Epithelial cell of prostate (primary cell): ENCODE measurements at regions not wholly inside any gene's neighbourhood (a gene's known extent, or its start where the extent isn't known, plus 50 kb on each side); places are given as distances from the start of the nearest gene placed in this dataset.

ENCODE experiments used
- DNase-seq: peaks from one replicate; pipeline ENCODE4 v3.0.0-alpha.2; 2011; ENCODE audit warnings: low read depth, low spot score
- H3K27ac ChIP-seq: fragments of 450-650 bp; 2 replicates; pipeline ENCODE4 v1.5.1; 2017; ENCODE audit warnings: mild to moderate bottlenecking

DNA sequence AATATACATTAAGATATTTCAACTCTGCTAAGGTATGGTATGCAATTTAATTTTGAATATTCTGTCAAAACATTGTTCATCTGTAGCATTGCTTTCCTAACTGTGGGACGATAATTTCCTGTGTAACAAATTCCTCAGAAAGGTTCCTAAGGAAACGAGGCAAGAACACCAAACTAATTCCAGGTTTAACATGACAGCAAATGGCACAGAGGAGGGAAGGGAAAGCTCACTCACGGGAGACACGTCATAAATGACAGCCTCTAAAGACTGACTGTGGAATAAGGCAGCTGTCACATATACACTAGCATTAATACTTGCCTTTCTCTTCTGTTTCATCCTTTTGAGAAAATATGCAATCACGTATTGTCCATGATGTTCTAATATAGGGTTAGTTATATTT, 380.6 kb downstream of the LIG4 start:
- DNase-seq = no peak
- H3K27ac ChIP-seq = no peak overlapping the region

DNA sequence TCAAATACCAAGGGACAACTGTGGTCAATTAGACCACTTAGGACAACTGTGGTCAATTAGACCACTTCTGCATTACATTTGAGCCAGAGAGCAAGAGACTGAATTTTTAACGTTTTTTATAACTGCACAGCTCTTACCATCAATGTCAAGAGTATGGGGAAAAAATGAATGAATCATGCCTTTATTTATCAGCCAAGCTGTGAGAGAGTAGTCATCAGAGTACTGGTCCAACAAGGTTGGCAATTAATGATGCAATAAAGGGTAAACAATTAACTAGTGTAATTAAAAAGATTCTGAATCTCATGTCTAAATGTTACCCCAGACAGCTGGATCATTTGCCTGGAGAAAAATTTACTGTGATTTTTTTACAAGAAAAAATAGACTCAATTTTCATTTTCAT, 381.1 kb downstream of the LIG4 start:
- no peak for DNase-seq
- H3K27ac ChIP-seq = no peak overlapping the region

DNA sequence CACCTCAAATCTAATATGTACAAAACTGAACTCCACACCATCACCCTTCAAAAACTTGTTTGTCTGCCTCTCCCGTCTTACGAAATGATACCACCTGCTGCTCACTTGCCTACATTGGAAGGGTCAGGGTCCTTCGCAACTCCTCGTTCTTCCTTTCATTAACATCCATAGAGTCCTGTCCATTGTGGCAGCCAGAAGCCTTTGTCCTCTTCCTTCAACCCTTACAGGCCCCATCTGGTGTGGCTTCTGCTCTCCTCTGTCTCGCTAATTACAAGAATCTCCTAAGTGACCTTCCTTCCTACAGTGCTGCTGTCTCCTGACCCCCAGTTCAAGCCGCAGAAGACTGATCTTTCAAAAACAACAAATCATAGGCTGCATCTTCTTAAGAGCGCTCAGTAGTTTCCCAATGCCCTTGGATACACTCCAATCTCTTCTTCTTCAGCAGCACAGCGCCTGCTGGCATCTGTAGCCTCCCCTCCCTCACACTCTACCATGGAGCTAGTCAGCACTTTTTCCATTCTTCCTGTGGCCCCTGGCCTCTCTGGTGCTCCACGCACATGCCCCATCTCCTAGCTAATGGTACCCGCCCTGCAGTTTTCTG, 382.7 kb downstream of the LIG4 start:
- no peak overlapping the region for H3K27ac ChIP-seq
- no peak for DNase-seq

DNA sequence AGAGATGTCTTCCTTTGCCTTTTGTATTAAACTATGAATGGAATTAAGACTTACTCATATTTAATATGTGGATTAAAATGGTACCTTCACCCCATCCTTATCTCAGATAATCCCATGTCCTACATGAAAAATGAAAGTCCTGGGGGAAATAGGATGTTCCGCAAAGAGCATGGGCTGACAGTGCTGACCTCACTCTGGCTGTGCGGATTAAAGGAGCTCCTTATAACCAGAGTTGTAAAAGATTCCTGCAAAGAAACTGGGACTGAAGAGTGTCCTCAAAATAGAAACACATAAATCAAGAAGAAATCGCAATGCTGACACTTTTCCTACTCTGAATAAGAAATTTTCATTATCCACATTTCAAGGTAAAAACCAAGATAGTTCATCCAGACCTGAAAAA, 384.5 kb downstream of the LIG4 start:
- H3K27ac ChIP-seq = no peak overlapping the region
- no peak for DNase-seq

DNA sequence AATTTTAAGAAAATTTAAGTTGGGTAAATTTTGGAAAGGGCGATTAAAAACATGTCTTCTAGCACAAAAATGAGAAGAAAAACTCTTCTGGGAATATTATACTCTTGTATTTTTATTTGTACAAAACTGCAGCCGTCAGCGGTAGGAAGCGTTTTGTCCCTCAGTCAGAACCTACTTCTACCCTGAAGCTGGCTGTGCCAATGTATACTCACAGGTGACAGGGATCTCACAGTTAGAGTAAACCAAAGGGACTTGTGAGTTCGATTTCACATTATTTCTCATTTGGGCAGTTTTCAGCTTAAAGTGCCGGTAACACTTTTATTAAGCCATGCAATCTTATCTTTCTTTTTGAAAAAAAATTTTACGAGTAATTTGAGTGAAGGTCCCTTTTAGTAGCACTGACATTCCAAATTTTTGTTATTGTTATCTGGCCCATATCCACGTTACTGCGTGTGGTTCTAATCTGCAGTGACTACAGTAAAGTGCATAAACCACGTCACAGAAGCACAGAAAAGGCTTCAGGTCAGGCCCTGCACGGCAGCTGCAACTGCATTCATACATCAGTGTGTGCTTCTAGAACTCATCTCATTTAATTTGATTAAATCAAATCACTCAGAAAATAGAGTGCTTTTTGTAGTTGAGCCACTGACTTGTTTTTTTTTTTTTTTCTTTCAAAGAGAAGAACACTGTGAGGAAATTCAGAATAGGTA, 387.3 kb downstream of the LIG4 start:
- no peak overlapping the region for H3K27ac ChIP-seq
- DNase-seq = no peak

DNA sequence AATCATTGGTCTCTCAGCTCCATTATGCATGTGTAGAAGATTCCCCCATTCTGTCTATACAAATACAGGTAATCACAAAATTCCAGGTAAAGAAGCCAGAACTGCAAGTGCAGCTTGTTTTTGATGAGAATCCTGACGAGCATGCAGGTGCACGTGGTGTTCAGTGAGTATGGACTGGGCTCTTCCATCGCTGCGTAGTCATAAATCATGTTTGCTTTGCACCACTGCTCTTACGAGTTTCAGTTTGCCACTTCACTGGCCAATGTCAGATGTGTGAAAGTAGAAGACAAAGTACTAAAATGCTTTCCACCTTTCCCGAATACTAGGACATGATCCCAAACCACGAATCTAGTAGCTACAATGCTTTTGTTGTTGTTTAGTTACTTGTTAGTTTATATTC, 390.7 kb downstream of the LIG4 start:
- no peak for DNase-seq
- no peak overlapping the region for H3K27ac ChIP-seq

DNA sequence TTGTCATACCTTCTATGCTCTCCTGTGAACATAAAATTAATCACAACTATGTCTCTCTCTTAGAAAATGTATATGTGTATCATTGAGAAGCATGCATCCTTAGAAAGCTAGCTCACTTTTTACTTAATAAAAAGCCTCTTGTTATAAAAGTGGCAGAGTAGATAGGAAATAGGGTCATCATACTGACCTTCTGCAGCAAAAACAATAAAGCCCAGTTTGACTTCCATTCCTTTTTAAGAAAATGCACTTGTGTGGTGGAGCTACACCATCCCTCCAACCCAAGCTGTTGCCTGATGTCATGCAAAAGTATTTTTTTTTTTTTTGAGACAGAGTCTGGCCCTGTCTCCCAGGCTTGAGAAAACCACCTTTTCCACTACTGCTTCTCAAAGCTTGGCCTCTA, 393.3 kb downstream of the LIG4 start:
- DNase-seq = no peak
- H3K27ac ChIP-seq = no peak overlapping the region

DNA sequence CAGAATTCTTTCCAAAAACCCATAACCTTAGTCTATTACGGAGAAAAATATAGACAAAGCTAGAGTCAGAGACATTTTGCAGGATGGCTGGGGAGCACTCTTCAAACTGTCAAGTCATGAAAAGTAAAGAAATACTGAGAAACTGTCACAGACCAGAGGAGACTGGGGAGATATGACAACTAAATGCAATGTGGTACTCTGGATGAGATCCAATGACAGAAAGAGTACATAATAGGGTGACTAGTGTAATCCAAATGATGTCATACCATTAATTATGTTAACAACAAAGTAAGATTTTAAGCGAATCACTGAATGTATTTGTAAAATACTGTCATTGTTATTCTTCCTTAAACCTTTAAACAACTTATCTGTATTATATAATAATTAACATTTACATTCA, 393.8 kb downstream of the LIG4 start:
- DNase-seq = no peak
- no peak overlapping the region for H3K27ac ChIP-seq

DNA sequence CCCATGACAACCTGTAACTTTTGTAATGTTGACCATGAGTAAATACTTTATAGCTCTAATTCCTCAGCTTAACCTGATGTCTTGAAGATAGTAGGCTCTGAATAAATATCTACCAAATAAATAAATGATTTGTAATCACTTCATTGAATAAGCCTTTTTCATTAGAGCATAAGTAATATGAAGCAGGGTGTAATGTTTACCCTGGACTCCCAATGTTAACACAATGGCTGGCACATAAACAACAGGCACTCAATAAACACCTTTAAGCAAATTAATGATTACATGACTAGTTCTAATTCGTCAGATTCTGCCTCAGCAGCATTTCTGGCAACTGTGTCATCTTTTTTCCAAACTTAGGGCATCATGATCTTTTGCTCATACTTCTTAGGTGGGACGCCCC, 396.3 kb downstream of the LIG4 start:
- DNase-seq = no peak
- H3K27ac ChIP-seq = no peak overlapping the region

DNA sequence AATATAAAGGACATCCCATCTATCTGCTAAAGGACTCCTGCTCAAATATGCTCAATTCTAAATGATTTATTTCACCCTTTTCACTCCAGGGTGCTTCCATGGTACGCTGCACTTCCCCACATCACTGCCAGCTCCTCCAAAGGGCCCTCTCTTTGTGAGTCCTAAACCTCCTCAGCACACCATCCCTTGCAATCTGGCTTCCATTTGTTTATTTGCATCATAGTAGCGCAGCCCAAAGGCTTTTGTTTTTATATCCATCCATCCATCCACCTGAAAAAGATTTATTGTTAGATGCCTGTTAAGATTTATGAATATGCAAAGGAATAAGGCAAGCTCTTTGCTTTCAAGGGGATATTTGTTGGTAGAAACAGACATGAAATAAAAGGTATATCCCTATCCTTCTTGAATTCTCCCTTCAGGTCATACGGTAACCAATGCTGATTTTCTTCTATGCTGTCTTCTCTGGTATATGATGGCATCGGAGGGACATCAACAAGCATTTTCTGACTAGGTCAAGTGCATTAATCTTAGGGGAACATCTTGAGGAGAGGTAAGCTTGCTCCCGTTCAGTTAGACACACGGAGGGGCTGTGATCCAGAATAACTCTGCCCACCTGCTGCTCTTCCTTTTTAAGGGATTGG, 397.6 kb downstream of the LIG4 start:
- DNase-seq = no peak
- H3K27ac ChIP-seq = no peak overlapping the region

DNA sequence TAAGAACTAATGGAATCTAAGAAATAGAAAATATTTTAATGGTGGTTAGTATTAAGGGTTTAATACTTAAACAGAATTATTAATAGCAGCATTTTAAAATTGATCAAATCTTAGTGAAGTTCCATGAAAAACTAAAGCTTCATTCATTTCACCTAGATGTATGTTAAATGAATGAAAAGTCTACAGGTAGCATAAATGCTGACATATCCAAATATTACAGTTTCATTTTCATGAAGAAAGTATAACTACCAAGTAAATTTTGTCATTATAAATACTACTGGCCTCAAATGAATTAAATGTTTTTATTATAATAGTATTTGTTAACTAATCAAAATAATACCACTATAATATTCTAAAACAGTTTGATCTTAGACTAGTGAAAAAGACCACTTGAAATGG, 403.3 kb downstream of the LIG4 start:
- no peak for DNase-seq
- H3K27ac ChIP-seq = no peak overlapping the region

DNA sequence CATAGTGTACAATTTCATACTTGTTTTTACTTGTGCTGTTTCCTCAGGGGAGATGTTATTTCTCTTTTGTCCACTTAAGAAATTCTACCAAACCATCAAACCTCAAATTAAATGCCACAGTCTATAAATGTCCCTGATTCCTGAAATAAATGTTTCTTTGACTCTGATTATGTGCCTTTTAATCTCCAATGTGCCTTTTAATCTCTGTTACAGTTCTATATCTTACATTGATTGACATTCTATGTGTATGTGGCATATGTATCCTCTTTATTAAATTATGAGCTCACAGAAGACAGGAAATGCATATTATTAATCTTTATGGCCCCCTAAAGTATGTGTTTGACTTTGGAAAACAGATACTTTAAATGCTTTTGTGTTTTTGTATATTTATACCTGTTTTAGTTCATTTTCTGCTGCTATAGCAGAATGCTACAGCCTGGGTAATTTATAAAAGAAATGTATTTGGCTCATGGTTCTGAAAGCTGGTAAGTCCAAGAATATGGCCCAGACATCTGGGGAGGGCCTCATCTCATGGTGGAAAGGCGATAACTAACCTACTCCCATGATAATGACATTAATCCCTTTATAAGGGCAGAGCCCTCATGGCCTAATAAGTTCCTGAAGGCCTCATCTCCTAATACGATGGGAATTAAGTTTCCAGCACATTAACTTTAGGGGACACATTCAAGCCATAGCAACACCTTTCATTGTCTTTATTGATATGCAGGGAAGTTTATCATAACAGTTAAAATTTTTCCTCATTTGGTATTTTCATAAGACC, 403.9 kb downstream of the LIG4 start:
- no peak for DNase-seq
- H3K27ac ChIP-seq = no peak overlapping the region

DNA sequence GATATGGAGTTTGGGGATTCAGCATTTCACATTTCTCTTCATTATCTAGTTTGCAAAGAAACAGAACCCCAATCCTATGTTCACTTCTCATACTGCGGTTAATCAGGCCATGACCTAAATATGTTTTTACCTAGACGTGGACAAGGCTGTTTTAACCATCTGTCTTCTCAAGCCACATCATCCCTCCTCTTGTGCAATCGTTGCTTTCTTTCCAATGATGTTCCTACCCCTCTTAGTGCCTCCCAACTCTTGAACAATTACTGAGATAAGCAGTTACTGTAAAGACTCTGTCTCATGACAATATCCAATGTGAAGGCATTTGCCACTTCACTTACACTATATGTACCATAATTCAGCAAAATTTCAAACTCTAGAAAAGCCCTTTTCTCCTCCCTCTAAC, 406.2 kb downstream of the LIG4 start:
- no peak overlapping the region for H3K27ac ChIP-seq
- no peak for DNase-seq

DNA sequence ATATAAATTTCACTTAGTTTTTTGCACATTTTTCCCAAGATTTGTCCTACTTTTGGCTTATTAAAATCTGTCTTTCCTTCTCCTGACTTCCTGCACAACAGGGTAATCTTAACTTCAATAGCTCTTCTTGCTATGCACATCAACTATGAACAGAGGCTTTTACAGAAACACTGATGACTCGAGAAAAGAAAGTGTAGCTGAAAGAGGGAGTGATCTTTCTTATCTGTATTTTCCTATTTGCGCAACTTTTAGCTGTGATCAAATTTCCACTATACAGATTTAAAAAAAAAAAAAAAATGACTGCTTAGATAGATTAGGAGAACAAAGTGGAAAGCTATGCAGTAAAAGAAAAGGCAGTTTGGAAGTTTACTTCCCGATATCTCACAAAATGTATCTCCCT, 406.9 kb downstream of the LIG4 start:
- H3K27ac ChIP-seq = no peak overlapping the region
- no peak for DNase-seq

DNA sequence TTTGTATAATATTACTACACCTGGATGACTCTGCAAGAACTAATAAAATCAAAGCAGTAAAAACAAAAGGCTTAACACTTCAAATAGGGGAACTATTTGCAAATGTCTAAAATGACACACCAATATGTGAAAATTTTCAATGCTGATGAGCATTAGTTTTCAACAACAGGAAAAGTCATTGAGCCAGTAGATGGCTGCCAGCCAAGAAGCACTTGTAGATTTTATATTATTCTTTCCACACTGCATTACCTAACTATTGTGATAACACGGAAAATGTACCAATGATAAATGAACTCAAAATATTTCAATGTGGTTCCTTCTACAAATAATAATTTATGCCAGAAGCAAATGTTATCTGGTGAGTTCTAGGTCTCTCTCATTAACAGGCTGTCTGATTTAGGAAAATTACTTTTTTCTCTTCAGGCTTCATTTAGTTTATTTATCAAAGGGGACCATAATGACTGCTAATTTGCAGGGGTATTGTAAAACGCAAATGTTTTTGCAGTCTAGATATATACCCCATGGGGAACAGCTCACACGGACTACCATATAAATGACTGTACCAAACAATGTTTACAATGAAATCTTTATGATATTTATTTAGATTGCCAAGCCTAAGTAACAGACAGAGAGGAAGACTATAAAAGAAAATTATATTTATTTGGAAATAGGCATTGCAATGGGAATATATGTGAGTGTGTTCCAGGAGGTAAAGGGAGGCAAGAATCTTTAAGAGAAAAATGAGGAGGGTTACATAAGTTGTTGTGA, 407.8 kb downstream of the LIG4 start:
- DNase-seq = no peak
- H3K27ac ChIP-seq = no peak overlapping the region

DNA sequence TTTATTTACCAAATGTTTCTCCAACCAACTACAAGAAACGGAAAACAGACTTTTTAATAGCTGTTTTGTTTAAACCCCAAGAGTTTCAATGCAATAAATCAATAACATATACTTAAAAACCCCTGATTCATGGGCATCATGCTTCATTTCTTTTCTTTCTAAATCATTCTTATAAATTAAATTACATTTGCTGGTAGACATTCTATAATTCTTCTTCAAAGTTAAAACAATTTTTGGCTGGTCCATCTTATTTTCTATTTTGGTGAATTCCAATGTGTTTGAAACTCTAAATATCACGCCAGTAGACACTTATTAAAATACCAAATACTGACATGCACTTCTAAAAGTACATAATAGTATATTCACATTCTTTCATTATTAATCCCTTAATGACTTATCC, 408.6 kb downstream of the LIG4 start:
- no peak for DNase-seq

DNA sequence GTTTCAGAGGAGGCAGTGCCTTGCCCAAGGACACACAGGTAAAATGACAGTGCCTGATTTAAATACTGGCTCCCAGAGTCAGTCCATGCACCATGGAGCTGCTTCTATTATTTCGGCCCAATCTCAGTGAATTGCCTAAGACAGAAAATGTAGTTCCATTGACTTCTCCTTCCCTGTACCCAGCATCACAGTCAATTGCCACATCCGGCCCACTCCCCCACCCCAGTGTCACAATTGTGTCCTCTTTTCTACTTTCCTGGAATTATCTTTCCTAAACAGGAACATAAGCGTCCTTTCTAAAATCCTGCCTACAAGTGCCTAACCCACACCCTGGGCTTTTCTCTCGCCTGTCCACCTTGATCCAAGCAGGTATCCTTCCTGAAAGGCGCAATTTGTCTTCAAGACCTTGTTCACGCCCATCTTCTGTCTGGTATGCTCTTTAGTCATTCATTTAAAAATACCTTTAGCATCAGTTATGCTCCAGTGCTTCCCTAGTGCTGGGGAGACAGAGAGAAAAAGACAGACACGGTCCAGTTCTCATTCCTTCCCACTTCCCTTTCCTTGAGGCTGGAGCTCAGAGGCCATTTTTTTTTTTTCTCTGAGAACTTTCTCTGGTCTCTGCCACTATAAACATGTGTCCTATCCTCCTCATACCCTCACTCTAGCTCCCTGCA, 411.4 kb downstream of the LIG4 start:
- no peak overlapping the region for H3K27ac ChIP-seq
- DNase-seq = no peak

More for the DNA sequence above, 408.6 kb downstream of the LIG4 start:
- no peak overlapping the region for H3K27ac ChIP-seq

DNA sequence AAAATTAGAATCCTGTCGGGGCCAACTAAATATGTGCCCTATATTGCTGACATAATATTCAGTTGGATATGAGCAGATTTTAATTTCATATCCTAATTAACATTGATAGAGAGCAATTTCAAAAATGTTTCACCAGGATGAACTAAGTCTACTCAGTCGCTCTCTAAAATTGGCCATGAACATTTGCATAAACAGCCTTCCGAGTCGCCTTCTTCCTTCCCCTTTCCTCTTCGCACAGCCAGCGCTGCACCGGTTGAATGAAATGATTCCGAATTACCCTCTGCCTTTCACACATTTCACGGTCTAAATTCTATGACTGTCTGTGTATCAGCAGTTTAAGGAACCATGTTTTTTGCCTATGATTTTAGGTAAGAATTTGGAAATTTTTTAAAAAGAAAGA, 413.7 kb downstream of the LIG4 start:
- no peak overlapping the region for H3K27ac ChIP-seq
- no peak for DNase-seq

DNA sequence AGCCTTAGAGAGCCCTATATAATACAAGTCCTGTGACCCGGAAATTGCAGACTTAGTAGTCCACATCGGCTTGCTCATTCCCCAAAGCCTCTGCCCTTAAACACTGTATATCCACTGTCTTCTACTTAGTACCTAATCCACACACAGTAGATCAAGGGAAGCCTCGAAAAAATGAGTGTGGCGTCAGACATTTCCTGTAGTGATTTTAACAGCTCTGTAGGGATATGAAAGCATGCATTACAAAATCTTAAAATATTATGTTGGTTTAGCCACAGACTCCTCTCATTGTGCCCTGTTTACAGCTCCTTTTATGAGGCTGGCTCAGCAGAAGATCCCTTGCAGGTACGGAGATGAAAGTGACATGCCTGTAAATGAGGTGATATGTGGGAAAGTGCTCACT, 416.3 kb downstream of the LIG4 start:
- no peak for DNase-seq

DNA sequence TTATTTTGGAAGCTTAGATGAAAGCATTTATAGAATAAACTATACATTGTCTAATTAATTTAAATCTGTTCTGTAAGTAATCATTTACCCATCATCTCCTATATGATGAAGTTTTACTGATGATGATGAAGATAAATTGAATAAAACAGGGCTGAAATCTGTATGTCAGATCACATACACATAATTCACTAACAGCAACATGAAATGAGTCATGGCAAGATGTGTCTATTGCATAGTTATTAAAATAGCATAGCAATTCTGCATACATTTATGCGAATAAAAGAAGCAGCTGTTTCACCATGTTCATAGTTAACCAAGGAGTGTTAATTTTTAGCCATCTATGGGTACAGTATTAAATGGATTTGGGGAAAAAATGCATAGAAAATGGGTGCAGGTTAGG, 424.9 kb downstream of the LIG4 start:
- no peak overlapping the region for H3K27ac ChIP-seq
- no peak for DNase-seq

More for the DNA sequence above, 416.3 kb downstream of the LIG4 start:
- H3K27ac ChIP-seq = no peak overlapping the region
